ENCODE measurements at regions not wholly inside any gene's neighbourhood (a gene's known extent, or its start where the extent isn't known, plus 50 kb on each side); places are given as distances from the start of the nearest gene placed in this dataset.
"Not testable (repeated sequence)": the region's sequence is repeated elsewhere in the genome, so short reads cannot be mapped to it uniquely, and the experiment has no call there.

- H3K4me1 ChIP-seq (ENCODE audit: insufficient read depth, low read length) = no peaks in the 10 kb centered on the region
- H3K36me3 Mint-ChIP-seq = no peaks in the 10 kb centered on the region
- no peaks in the 10 kb centered on the region for H3K4me1 Mint-ChIP-seq
- no peaks in the 10 kb centered on the region for H3K9me3 ChIP-seq (ENCODE audit: control insufficient read depth in 1 of 2, low read length in 2 of 2)
- DNase-seq = no peak
- no peaks in the 10 kb centered on the region for H3K27me3 ChIP-seq (ENCODE audit: insufficient read depth, low read length)
- H3K4me3 ChIP-seq (ENCODE audit: low read length in 2 of 2) = no peak overlapping the region
- H3K27me3 Mint-ChIP-seq = peaks cover 9 to 18% of the 10 kb centered on the region in 2 donors
- H3K27ac ChIP-seq (ENCODE audit: low read depth, low read length) = no peak overlapping the region
- no peak overlapping the region for H3K4me3 Mint-ChIP-seq
- CTCF ChIA-PET (ENCODE audit: partially characterized antibody) = interaction anchor here (0.7 to 1.3 kb wide), 3 partner anchors 10 to 172 kb away, joined by 3 to 4 read pairs (median 3); partner anchors contain the start of gene C2orf49
- POLR2A ChIA-PET (ENCODE audit: partially characterized antibody) = no interaction called here
- H3K27ac Mint-ChIP-seq = no peak overlapping the region
- H3K36me3 ChIP-seq (ENCODE audit: insufficient read depth, low read length) = no peaks in the 10 kb centered on the region
- intact Hi-C loops (cut with micrococcal nuclease) = no loop called here
- H3K9me3 Mint-ChIP-seq = peaks cover 0 to 3% (median 0%) of the 10 kb centered on the region in 8 donors
Measured at GRCh38 chr2:105509269-105510086, 110.6 kb upstream of the FHL2 start.

GRCh38 chr2:105506860-105507259, 108.0 kb upstream of the FHL2 start:
- H3K4me1 Mint-ChIP-seq; POLR2A ChIA-PET (ENCODE audit: partially characterized antibody); CTCF ChIA-PET (ENCODE audit: partially characterized antibody); H3K27ac ChIP-seq (ENCODE audit: low read depth, low read length); DNase-seq; H3K9me3 ChIP-seq (ENCODE audit: control insufficient read depth in 1 of 2, low read length in 2 of 2); intact Hi-C loops (cut with micrococcal nuclease); H3K4me3 Mint-ChIP-seq; H3K4me3 ChIP-seq (ENCODE audit: low read length in 2 of 2); H3K36me3 ChIP-seq (ENCODE audit: insufficient read depth, low read length); H3K4me1 ChIP-seq (ENCODE audit: insufficient read depth, low read length); H3K36me3 Mint-ChIP-seq; H3K27me3 ChIP-seq (ENCODE audit: insufficient read depth, low read length); H3K9me3 Mint-ChIP-seq: not testable (repeated sequence)
- Mint-ChIP-seq H3K27me3 (peaks cover 4 to 19% of the 10 kb centered on the region in 2 donors), H3K27ac (peak overlapping the region in 1 of 7 donors; percentile 83)

- Histone ChIP-seq H3K9me3 (ENCODE audit: control insufficient read depth in 1 of 2, low read length in 2 of 2) (no peaks in the 10 kb centered on the region), H3K4me1 (ENCODE audit: insufficient read depth, low read length) (no peaks in the 10 kb centered on the region), H3K4me3 (ENCODE audit: low read length in 2 of 2) (no peak overlapping the region), H3K27me3 (ENCODE audit: insufficient read depth, low read length) (no peaks in the 10 kb centered on the region), H3K27ac (ENCODE audit: low read depth, low read length) (no peak overlapping the region), H3K36me3 (ENCODE audit: insufficient read depth, low read length) (no peaks in the 10 kb centered on the region)
- Mint-ChIP-seq H3K4me1 (no peaks in the 10 kb centered on the region), H3K9me3 (peaks cover 0 to 17% (median 5%) of the 10 kb centered on the region in 8 donors), H3K36me3 (no peaks in the 10 kb centered on the region), H3K4me3 (no peak overlapping the region), H3K27me3 (peaks cover 8 to 28% of the 10 kb centered on the region in 2 donors), H3K27ac (no peak overlapping the region)
- CTCF ChIA-PET (ENCODE audit: partially characterized antibody) = interaction anchor here (1.0 kb wide), 1 partner anchor 40 kb away, joined by 3 read pairs; no protein-coding TSS in a partner anchor
- no peak for DNase-seq
- POLR2A ChIA-PET (ENCODE audit: partially characterized antibody) = no interaction called here
- intact Hi-C loops (cut with micrococcal nuclease) = no loop called here
Measured at GRCh38 chr2:105504459-105504858, 105.6 kb upstream of the FHL2 start.

- H3K4me3 Mint-ChIP-seq = no peak overlapping the region
- no peaks in the 10 kb centered on the region for H3K36me3 ChIP-seq (ENCODE audit: insufficient read depth, low read length)
- no peak overlapping the region for H3K4me3 ChIP-seq (ENCODE audit: low read length in 2 of 2)
- peaks cover 19 to 40% of the 10 kb centered on the region in 2 donors for H3K27me3 Mint-ChIP-seq
- intact Hi-C loops (cut with micrococcal nuclease) = no loop called here
- no peak for DNase-seq
- no peak overlapping the region for H3K27ac Mint-ChIP-seq
- H3K4me1 ChIP-seq (ENCODE audit: insufficient read depth, low read length) = no peaks in the 10 kb centered on the region
- no peaks in the 10 kb centered on the region for H3K27me3 ChIP-seq (ENCODE audit: insufficient read depth, low read length)
- no peaks in the 10 kb centered on the region for H3K4me1 Mint-ChIP-seq
- H3K9me3 Mint-ChIP-seq = peaks cover 0 to 19% (median 5%) of the 10 kb centered on the region in 8 donors
- no peak overlapping the region for H3K27ac ChIP-seq (ENCODE audit: low read depth, low read length)
- POLR2A ChIA-PET (ENCODE audit: partially characterized antibody) = no interaction called here
- no peaks in the 10 kb centered on the region for H3K36me3 Mint-ChIP-seq
- CTCF ChIA-PET (ENCODE audit: partially characterized antibody) = no interaction called here
- no peaks in the 10 kb centered on the region for H3K9me3 ChIP-seq (ENCODE audit: control insufficient read depth in 1 of 2, low read length in 2 of 2)
Measured at GRCh38 chr2:105502625-105503334, 103.9 kb upstream of the FHL2 start.

GRCh38 chr2:105498281-105498846, 99.5 kb upstream of the FHL2 start:
- no peak overlapping the region for H3K27ac Mint-ChIP-seq
- H3K27me3 Mint-ChIP-seq = peaks cover 20 to 38% of the 10 kb centered on the region in 2 donors
- no peaks in the 10 kb centered on the region for H3K4me1 ChIP-seq (ENCODE audit: insufficient read depth, low read length)
- CTCF ChIA-PET (ENCODE audit: partially characterized antibody) = interaction anchor here (0.9 kb wide), 1 partner anchor 23 kb away, joined by 3 read pairs; no protein-coding TSS in a partner anchor
- POLR2A ChIA-PET (ENCODE audit: partially characterized antibody) = no interaction called here
- DNase-seq = no peak
- intact Hi-C loops (cut with micrococcal nuclease) = no loop called here
- H3K9me3 Mint-ChIP-seq = peaks cover 0 to 38% (median 8%) of the 10 kb centered on the region in 8 donors
- no peaks in the 10 kb centered on the region for H3K27me3 ChIP-seq (ENCODE audit: insufficient read depth, low read length)
- H3K9me3 ChIP-seq (ENCODE audit: control insufficient read depth in 1 of 2, low read length in 2 of 2) = no peaks in the 10 kb centered on the region
- no peak overlapping the region for H3K4me3 ChIP-seq (ENCODE audit: low read length in 2 of 2)
- peaks cover 0 to 5% of the 10 kb centered on the region in 2 donors for H3K36me3 Mint-ChIP-seq
- no peaks in the 10 kb centered on the region for H3K36me3 ChIP-seq (ENCODE audit: insufficient read depth, low read length)
- no peak overlapping the region for H3K4me3 Mint-ChIP-seq
- H3K27ac ChIP-seq (ENCODE audit: low read depth, low read length) = no peak overlapping the region
- no peaks in the 10 kb centered on the region for H3K4me1 Mint-ChIP-seq

- Mint-ChIP-seq H3K36me3 (peaks cover 0 to 6% of the 10 kb centered on the region in 2 donors), H3K27ac (no peak overlapping the region), H3K4me1 (no peaks in the 10 kb centered on the region), H3K27me3 (peaks cover 25 to 34% of the 10 kb centered on the region in 2 donors), H3K9me3 (peaks cover 5 to 44% (median 20%) of the 10 kb centered on the region in 8 donors), H3K4me3 (no peak overlapping the region)
- no peaks in the 10 kb centered on the region for H3K9me3 ChIP-seq (ENCODE audit: control insufficient read depth in 1 of 2, low read length in 2 of 2)
- no peak for DNase-seq
- no peaks in the 10 kb centered on the region for H3K4me1 ChIP-seq (ENCODE audit: insufficient read depth, low read length)
- no peak overlapping the region for H3K4me3 ChIP-seq (ENCODE audit: low read length in 2 of 2)
- no peak overlapping the region for H3K27ac ChIP-seq (ENCODE audit: low read depth, low read length)
- POLR2A ChIA-PET (ENCODE audit: partially characterized antibody) = no interaction called here
- CTCF ChIA-PET (ENCODE audit: partially characterized antibody) = no interaction called here
- H3K36me3 ChIP-seq (ENCODE audit: insufficient read depth, low read length) = no peaks in the 10 kb centered on the region
- no peaks in the 10 kb centered on the region for H3K27me3 ChIP-seq (ENCODE audit: insufficient read depth, low read length)
- intact Hi-C loops (cut with micrococcal nuclease) = no loop called here
Measured at GRCh38 chr2:105497094-105497493, 98.2 kb upstream of the FHL2 start.

- POLR2A ChIA-PET (ENCODE audit: partially characterized antibody) = no interaction called here
- H3K4me3 Mint-ChIP-seq = no peak overlapping the region
Measured at GRCh38 chr2:105496271-105496670, 97.4 kb upstream of the FHL2 start.

More at GRCh38 chr2:105496271-105496670, 97.4 kb upstream of the FHL2 start:
- no peaks in the 10 kb centered on the region for H3K9me3 ChIP-seq (ENCODE audit: control insufficient read depth in 1 of 2, low read length in 2 of 2)
- H3K36me3 ChIP-seq (ENCODE audit: insufficient read depth, low read length) = no peaks in the 10 kb centered on the region
- H3K27ac ChIP-seq (ENCODE audit: low read depth, low read length) = no peak overlapping the region
- H3K27me3 Mint-ChIP-seq = peaks cover 26 to 33% of the 10 kb centered on the region in 2 donors
- no peak overlapping the region for H3K27ac Mint-ChIP-seq
- no peaks in the 10 kb centered on the region for H3K4me1 ChIP-seq (ENCODE audit: insufficient read depth, low read length)
- CTCF ChIA-PET (ENCODE audit: partially characterized antibody) = no interaction called here
- H3K36me3 Mint-ChIP-seq = peaks cover 0 to 6% of the 10 kb centered on the region in 2 donors
- DNase-seq = no peak
- peaks cover 5 to 39% (median 20%) of the 10 kb centered on the region in 8 donors for H3K9me3 Mint-ChIP-seq
- H3K27me3 ChIP-seq (ENCODE audit: insufficient read depth, low read length) = no peaks in the 10 kb centered on the region
- no peak overlapping the region for H3K4me3 ChIP-seq (ENCODE audit: low read length in 2 of 2)
- intact Hi-C loops (cut with micrococcal nuclease) = no loop called here
- no peaks in the 10 kb centered on the region for H3K4me1 Mint-ChIP-seq

Data from CD4-positive, alpha-beta memory T cell (primary cell).